RCC 7860 (cell line): ENCODE measurements at regions not wholly inside any gene's neighbourhood (a gene's known extent, or its start where the extent isn't known, plus 50 kb on each side); places are given as distances from the start of the nearest gene placed in this dataset.
A peak's percentile ranks its signal among the peaks of the same experiment; 100 is the strongest.
"Not testable (repeated sequence)": the region's sequence is repeated elsewhere in the genome, so short reads cannot be mapped to it uniquely, and the experiment has no call there.

Experiments
- DNase-seq: peaks from one replicate; pipeline ENCODE4 v3.0.0-alpha.2; 2015; ENCODE audit warnings: low spot score
- FAIRE-seq: peaks from 2 replicates; lab custom pipeline; 2012; peaks lifted over from hg19 to GRCh38; lab: Jason Lieb, UNC

GRCh38 chr21:6092401-6092800, 4429.0 kb upstream of the TPTE start:
- not testable (repeated sequence) for DNase-seq, FAIRE-seq

GRCh38 chr21:6093419-6093818, 4428.0 kb upstream of the TPTE start:
- not testable (repeated sequence) for FAIRE-seq, DNase-seq

DNA sequence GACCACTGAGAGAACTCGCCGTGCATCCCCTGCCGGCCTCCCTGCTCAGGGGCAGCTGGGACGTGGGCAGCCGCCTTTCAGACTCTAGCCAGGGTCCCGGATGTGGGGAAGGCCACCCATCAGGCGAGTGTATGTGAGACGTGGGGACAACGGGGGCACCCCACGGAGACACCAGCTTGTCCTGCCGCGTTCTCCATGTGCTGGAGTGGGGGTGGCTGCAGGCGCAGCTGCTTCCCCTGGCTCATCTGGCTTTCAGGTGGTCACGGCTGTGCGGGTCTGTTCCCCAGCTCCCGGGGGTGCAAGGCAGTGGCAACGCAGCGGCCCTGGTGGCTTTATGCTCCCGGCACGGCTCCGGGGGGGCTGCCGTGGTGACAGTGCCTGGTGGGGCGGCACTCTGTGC, 4427.5 kb upstream of the TPTE start:
- not testable (repeated sequence) for DNase-seq, FAIRE-seq

- not testable (repeated sequence) for DNase-seq, FAIRE-seq
These were observed 4426.1 kb upstream of the TPTE start for GRCh38 chr21:6095304-6095703.

- not testable (repeated sequence) for DNase-seq, FAIRE-seq
These were observed 4424.6 kb upstream of the TPTE start for GRCh38 chr21:6096560-6097424.

DNA sequence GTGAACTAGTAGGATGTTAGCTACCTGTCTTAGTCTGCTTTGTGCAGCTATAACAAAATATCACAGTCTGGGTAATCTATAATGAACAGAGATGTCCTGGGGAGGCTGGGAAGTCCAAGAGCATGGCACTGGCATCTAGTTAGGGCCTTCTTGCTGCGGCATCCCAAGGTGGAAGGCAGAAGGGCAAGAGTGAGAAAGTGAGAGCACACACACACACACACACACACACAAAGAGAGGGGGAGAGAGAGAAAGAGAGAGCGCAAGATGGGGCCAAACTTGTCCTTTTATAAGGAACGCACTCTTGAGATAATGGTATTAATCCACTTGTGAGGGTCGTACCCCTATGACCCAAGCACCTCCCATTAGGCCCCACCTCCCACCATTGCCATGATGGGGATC, 4423.6 kb upstream of the TPTE start:
- FAIRE-seq, DNase-seq: not testable (repeated sequence)

DNA sequence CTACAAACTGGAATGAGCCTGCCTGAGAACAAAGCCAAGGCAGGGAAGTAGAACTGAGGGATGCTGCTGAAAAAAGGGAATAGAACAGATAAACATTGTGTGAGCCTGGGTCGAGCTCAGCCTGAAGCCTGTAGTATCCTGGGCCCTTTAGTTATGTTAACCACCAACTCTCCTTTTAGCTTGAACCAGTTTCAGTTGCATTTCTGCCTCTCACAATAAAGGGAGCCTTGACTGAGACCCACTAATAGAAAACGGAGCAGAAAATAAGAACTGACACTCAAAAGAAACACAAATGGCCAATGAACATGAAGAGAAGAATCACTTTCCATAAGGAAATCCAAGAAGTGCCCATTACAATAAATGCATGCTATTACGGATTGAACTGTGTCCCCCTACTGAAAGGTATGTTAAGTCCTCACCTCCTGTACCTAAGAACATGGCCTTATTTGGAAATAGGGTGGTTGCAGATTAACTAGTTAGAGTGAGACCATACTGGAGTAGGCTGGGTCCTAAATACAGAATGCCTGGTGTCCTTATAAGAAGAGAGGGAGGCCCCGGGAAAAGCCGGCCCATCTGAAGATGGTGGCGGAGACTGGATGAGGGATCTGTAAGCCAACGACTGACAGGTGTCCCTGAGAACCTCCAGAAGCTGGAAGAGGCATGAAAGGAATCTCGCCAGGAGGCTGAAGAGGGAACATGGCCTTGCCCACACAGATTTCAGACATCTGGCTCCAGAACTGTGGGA, 4423.0 kb upstream of the TPTE start:
- DNase-seq, FAIRE-seq: not testable (repeated sequence)

GRCh38 chr21:6101588-6101987, 4419.8 kb upstream of the TPTE start:
- not testable (repeated sequence) for DNase-seq, FAIRE-seq

- not testable (repeated sequence) for FAIRE-seq, DNase-seq
These were observed 4416.8 kb upstream of the TPTE start for GRCh38 chr21:6104546-6104945.

DNA sequence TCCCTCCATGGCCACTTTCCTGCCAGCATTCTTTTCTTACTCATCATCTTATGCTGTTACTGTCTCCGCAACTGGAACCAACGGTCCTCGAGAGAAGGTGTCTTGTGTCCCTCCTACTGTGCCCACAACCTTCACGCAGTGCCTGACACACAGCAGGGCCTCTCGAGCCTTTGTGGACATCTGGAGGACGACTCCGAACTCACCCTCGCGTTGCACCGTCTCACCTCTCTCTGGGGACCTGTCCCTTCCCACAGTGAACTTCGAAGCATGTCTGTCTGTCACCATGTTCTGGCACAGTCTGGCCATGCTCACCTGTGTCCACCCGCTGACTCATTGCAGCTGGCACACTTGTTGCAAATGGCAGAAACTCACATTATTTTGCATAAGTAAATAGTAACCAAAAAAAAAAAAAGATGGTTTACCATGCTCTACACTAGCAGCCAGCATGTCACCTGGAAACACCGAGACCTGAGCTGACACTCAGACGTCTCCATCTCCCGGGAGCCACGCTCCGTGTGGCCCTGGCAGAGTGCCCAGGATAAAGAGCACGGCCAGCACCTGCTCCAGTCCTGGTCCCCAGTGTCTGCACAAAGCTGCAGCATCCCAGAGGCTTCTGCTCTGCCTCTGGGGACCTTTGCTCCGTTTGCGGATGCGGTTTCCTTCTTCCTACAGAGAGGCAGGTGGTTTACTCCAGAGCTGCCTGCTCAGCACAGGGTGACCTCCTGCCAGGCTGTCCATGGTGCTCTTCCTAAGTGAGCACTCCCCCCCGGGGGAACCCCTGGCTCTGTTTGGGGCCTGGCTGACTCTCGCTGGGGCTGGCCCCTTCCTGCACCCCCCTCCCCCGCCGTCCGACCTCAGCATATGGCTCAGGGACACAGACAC, 4414.5 kb upstream of the TPTE start:
- not testable (repeated sequence) for DNase-seq, FAIRE-seq

DNA sequence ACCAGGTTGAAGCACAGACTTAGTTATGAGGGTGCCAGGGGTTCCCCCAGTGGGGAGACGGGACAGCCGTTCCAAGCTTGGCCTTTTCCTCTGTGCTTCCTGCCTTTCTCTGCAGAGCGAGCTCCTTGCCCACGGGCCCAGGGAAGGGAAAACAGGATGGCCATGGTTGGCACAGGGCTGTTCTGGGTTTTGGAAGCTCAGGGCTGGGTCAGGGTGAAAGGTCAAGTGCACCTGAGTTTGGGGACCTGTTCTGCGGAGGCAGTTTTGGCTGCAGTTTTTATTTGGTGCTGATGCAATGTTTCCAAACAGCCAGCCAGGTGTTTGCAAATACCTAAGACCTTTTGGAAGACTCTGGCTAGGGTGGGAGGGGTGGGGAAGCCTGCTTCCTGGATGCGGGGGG, 4412.5 kb upstream of the TPTE start:
- DNase-seq, FAIRE-seq: not testable (repeated sequence)

DNA sequence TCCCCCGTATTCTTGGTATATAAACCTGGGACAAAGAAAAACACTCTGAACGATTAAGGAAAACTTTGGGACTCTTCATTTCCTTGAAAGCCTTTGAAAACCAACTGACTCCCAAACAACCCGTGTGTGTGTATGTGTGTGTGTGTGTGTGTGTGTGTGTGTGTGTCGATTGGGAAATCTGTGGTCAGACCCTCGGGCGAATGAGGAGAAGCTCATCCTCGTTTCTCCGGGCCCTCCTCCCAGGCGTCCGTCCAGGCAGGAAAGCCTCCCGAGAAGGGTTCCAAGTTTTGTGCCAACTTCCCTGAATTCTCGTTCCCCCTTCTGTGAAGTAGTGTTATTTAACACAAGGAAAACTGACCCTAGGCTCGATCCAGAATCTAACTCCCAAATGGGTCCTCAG, 4411.6 kb upstream of the TPTE start:
- not testable (repeated sequence) for DNase-seq, FAIRE-seq

DNA sequence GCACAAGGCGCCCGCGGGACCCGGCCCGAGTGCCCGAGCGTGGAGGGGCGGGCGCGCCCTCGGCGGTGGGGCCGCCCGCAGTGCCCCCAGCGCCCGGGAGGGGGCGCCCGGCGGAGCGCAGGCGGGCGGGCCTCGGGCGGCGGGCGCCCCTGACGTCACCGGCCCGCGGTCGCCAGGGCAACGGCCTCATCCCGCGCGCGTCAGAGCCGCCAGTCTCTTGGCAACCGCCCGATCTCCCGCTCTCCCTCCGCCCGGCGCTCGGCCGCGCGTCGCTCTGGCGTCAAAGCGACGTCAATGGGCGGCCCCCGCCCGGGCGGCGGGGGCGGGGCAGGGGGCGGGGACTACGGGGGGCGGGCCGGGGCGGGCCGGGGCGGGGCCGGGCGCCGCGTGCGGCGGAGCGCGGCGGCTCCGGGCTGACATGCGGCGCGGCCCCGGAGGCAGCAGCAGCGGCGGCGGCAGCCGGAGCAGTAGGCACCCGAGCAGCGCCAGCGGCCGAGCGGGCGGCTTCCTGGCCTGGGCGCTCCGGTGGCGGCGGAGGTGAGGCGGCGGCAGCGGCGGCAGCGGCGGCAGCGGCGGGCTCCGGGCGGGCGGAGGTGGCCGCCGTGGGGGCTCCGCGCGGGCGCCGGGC, 4410.6 kb upstream of the TPTE start:
- not testable (repeated sequence) for FAIRE-seq

DNA sequence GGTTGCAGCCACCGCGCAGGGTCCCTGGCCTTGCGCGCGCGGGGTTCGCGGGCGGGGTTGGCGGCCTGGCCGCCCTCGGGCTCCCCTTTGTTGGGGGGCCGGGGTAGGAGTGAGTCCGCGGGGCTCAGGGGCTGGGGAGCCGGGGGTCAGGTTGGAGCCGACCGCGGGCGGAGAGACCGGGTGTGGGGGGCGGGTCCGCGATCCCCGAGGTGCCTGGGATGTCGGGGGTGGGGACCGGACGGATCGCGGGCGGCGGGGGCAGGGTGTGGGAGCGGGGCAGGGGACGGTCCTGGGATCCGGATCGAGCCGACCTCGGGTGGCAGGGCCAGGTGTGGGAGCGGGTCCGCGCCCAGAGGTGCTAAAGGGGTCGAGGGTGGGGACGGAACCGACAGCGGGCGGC, 4410.0 kb upstream of the TPTE start:
- FAIRE-seq, DNase-seq: not testable (repeated sequence)

More for the DNA sequence above, 4410.6 kb upstream of the TPTE start:
- not testable (repeated sequence) for DNase-seq

DNA sequence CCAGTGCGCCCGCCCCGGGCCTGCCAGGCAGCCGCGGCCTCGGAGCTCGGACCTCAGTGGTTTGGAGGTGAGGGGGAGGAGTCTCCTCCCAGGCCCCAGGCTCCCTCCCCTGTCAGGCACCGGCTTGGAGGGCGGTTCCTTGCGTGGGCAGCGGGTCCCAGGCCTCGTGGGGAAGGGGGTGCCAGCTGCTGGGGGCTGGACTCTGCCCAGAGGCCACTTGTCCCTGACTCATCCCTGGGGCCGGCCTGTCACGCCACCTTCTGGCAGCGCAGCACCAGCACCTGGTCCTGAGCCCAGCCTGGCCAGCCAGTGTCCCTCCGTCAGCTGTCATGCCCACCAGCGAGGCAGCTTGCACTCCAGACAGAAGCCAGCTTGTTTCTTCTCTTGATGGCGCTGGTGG, 4403.0 kb upstream of the TPTE start:
- FAIRE-seq, DNase-seq: not testable (repeated sequence)

DNA sequence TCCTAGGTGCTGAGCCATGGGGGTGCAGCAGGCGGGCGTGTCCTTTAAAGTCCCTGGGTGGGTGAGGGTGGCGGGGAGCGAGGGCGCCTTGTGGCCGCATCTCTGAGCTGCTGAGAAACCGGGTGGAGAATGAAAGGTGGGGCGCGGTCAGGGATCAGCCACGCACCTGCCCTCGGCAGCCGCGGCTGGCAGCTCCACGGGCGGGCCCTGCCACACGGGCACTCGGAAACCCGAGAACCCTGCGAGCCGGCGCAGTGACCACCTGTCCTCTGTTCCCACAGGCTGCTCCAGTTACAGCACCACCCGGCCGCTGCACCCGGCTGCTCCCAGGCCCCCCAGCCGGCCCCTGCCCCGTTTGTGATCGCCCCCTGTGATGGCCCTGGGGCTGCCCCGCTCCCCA, 4400.5 kb upstream of the TPTE start:
- not testable (repeated sequence) for DNase-seq, FAIRE-seq

DNA sequence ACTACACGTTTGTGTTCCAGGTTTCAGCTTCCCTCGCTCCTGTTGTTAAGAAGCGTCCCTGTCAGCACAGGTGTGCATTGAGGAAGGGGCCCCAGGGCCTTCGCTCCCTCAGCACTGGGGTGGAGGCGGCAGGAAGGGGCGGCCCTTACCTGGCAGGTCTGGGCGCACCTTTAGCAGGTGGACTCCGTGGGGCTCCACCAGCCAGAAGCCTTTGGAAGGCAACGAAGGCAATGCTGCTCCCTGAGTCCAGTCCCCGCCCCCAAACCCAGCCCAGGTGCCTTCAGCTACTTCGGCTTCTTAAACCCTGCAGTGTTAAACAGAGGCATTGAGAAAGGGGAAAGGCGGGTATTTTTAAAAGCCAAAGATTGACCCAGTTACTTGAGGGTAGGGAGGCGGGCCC, 4398.8 kb upstream of the TPTE start:
- DNase-seq, FAIRE-seq: not testable (repeated sequence)

GRCh38 chr21:6123224-6123623, 4398.2 kb upstream of the TPTE start:
- not testable (repeated sequence) for DNase-seq, FAIRE-seq

DNA sequence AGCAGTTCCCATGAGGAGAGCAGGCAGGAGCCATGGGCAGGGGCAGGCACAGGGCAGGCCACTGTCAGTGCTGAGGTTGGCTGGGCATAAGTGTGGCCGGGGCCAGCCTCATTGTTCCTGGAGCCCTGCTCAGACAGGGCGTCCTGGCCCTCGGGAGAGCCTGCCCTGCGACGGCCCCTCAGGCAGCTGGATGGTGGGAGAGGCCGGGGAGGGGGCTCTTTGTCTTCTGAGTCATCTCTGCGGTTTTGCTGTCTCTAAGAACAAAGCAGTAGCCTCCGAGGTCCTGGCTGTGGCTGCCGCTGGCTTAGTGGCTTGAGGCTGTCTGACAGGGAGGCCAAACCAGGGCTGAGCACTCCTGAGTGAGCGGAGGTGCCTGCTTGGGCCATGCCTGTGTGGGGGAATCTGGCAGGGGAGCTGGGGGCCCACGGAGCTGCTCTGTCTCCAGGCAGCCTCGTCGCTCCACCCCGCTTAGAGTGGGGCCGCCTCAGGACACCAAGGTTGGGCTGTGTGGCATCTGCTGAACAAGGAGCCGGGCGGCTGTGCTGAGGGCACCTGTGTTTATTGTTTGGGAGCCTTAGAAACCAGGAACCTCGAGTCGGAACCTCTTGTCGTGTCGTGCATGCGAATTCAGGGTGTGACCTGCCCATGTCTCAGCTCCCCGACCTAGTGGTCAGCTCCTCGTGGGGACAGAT, 4395.7 kb upstream of the TPTE start:
- DNase-seq: peak; percentile 65
- not testable (repeated sequence) for FAIRE-seq
